ENCODE measurements at regions not wholly inside any gene's neighbourhood (a gene's known extent, or its start where the extent isn't known, plus 50 kb on each side); places are given as distances from the start of the nearest gene placed in this dataset.

- peak; percentile 46 for TF ChIP-seq CTCF (conservative IDR thresholded peaks at IDR 0.05; ENCODE audit: low read depth, low read length)
- TF ChIP-seq POLR2A (IDR thresholded peaks at IDR 0.05; ENCODE audit: low read depth, low read length), result no peak
- TF ChIP-seq RFX5 (IDR thresholded peaks at IDR 0.05; ENCODE audit: low read depth, low read length), result no peak
- TF ChIP-seq USF2 (IDR thresholded peaks at IDR 0.05; ENCODE audit: low read depth, low read length), result no peak
- TF ChIP-seq MAZ (IDR thresholded peaks at IDR 0.05; ENCODE audit: borderline replicate concordance, low read depth, low read length), result no peak
- no peak for TF ChIP-seq ELK1 (IDR thresholded peaks at IDR 0.05; ENCODE audit: borderline replicate concordance, low read depth, low read length)
These were observed 237.7 kb upstream of the AGTR1 start for GRCh38 chr3:148459931-148460513.

Data from IMR-90 (cell line).